ENCODE measurements at regions not wholly inside any gene's neighbourhood (a gene's known extent, or its start where the extent isn't known, plus 50 kb on each side); places are given as distances from the start of the nearest gene placed in this dataset.

DNA sequence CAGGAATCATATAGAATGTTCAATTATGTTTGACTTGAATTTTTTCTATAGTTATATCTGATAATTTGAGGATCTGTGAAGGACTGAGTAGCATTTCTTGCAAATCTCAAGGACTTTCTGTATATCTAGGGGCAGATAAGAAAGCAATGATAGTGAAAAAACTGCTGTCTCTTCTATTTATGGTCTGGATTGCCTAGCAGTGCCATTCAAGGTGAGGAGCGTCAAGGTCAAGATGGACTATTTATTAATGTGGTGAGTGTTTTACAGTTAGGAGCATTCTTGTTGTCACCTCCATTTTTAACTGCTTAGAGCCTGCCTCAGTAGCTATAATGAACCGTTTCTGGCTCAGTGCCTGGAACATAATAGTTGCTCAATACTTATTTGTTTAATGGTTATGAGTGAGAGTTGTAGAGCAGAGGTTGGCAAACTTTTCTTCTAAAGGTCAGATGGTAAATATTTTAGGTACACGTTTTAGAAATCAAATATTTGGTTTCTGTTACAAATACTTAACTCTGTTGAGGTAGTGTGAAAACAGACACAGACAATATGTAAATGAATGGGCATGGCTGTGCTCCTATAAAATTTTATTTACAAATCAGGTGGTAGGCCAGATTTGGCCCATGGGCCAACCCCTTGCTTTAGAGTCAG, 523.2 kb upstream of the IGFBP7 start:
- TF ChIP-seq, protein P1, sequence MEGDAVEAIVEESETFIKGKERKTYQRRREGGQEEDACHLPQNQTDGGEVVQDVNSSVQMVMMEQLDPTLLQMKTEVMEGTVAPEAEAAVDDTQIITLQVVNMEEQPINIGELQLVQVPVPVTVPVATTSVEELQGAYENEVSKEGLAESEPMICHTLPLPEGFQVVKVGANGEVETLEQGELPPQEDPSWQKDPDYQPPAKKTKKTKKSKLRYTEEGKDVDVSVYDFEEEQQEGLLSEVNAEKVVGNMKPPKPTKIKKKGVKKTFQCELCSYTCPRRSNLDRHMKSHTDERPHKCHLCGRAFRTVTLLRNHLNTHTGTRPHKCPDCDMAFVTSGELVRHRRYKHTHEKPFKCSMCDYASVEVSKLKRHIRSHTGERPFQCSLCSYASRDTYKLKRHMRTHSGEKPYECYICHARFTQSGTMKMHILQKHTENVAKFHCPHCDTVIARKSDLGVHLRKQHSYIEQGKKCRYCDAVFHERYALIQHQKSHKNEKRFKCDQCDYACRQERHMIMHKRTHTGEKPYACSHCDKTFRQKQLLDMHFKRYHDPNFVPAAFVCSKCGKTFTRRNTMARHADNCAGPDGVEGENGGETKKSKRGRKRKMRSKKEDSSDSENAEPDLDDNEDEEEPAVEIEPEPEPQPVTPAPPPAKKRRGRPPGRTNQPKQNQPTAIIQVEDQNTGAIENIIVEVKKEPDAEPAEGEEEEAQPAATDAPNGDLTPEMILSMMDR (IDR thresholded peaks at IDR 0.05; ENCODE audit: low read depth, low read length) = no peak
- H3K4me3 ChIP-seq (ENCODE audit: low read depth, low read length) = no peak overlapping the region

DNA sequence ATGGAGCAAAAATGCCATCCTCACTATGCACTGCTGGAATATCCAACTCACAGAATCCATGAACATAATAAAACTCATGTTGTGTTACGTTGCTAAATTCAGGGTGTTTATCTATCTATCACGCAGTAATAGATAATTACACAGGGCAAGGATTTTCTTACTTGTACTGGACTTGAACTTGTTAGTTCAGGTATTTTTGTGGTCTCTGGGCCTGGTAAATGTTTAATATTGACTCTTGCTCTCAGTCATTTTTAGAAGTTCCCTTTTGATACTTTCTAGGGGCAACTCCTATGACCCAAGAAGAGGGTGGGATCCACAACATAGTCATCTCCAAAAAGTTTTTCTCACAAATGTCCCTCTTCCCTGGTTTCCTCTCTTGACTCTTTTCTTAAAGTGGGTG, 522.4 kb upstream of the IGFBP7 start:
- TF ChIP-seq, protein P1 (IDR thresholded peaks at IDR 0.05; ENCODE audit: low read depth, low read length) = no peak
- H3K4me3 ChIP-seq (ENCODE audit: low read depth, low read length) = no peak overlapping the region

DNA sequence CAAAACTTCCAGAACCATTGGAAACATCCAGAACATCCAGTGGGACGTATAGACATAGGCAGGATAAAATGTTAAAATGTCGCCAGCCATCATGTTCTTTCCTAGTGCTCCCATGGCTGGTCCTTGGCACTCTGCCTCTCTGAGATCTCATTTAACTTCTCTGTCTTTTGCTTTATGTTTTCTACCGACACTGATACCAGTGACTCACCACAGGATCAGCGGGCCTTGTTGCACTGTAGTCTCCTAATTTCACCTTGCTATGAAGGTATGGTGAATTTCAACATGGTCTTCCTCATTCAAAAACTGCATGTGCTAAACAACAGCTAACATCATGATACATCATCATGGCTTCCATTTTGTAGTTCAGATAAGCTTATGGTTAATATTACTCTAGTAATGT, 521.0 kb upstream of the IGFBP7 start:
- TF ChIP-seq, protein P1 (IDR thresholded peaks at IDR 0.05; ENCODE audit: low read depth, low read length) = no peak
- no peak overlapping the region for H3K4me3 ChIP-seq (ENCODE audit: low read depth, low read length)

DNA sequence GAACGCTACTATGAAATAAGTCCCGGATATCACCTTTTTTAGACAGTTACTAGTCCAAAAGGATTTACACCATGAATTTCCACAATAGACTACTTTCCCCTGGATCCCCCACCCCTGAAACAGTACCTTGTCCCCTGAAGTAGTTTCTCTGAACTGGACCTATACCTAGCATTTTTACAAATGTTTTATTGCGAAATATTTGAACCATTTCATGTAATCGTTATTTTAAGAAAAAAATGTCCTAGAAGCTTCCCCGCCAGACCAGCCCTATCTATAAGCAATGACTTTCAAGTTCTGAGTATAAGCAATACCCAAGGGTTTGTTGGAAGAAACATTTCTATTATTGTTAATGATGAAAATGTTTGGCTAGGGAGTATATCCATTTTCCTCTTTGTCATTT, 517.8 kb upstream of the IGFBP7 start:
- TF ChIP-seq, protein P1 (IDR thresholded peaks at IDR 0.05; ENCODE audit: low read depth, low read length) = no peak
- no peak overlapping the region for H3K4me3 ChIP-seq (ENCODE audit: low read depth, low read length)

DNA sequence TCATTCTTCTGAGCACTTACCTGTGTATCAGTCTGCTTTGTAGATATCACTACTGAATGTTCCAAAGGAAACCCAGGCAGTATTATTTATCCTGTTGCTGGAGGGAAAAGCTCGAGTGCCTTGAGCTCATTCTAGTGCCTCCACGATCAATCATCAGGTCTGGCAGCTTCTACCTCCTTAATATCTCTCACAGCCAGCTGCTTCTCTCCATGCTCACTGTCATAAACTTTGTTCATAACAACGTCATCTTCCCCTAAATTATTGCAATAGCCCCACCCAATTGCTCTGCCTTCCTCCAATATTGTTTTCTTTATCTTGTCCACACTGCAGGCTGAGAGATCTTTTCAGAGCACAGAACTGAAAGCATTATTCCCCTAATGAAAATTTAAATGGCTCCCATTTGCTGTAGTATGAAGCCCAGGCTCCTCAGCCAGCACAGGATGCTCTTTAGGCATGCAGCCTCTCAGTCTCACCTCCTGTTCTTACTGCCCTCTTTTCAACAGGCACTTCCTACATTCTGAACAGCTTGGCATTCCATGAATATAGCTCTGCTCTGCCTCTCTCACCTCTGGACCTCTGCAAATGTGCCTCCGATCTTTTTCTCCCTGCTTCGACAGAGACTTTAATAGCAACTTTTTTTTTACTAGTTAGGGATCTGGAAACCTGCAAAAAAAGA, 504.2 kb upstream of the IGFBP7 start:
- TF ChIP-seq, protein P1 (IDR thresholded peaks at IDR 0.05; ENCODE audit: low read depth, low read length) = no peak

DNA sequence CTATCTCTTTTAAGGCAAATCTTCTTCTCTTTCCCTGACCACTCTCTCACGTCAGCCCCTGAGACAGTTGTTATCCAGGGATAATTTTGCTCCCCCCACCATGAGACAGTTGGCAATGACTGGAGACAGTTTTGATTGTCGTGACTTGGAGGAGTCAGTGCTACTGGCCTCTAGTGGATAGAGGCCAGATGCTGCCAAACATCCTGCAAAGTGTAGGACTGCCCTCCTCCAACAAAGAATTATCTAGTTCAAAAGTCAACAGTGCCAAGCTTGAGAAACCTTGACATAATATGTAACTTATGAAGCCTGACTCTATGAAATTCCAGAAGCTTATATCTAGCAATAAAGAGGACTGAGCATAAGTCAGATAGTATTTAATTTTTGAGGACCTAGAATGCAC, 502.1 kb upstream of the IGFBP7 start:
- TF ChIP-seq, protein P1 (IDR thresholded peaks at IDR 0.05; ENCODE audit: low read depth, low read length) = no peak
- no peak overlapping the region for H3K4me3 ChIP-seq (ENCODE audit: low read depth, low read length)

More for the DNA sequence above, 504.2 kb upstream of the IGFBP7 start:
- H3K4me3 ChIP-seq (ENCODE audit: low read depth, low read length) = no peak overlapping the region

DNA sequence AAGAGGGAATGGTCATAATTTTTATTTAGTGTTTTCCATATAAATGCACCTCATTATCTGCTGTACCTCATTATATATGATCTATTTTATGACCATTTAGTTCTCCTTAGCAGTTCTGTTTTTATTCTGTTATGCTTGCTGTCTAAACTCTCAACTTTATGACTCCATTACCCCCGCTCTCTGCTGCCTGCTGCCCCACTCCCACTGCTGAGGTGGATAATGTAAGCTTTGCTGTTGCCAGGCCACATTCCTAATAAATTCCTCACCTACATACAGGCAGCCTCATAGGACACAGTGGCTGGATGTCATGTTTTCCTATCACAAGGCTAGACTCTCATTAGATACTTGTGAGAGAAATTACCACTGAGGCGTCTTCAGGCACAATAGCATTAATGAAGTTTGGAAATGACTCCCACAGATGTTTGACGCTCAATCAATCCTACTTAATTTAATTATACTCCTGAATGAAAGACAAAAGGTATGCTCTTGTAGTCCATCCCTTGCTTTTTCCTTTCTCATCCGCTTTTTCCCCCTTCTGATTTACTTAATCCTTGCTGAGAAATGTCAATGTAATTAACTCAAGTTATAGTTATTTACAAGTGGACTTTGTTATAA, 497.5 kb upstream of the IGFBP7 start:
- H3K4me3 ChIP-seq (ENCODE audit: low read depth, low read length) = no peak overlapping the region
- TF ChIP-seq, protein P1 (IDR thresholded peaks at IDR 0.05; ENCODE audit: low read depth, low read length) = no peak

All from WI38 (cell line).